CD4-positive, CD25-positive, alpha-beta regulatory T cell (primary cell): ENCODE measurements at regions not wholly inside any gene's neighbourhood (a gene's known extent, or its start where the extent isn't known, plus 50 kb on each side); places are given as distances from the start of the nearest gene placed in this dataset.
A peak's percentile ranks its signal among the peaks of the same experiment; 100 is the strongest.

Experiments used
- ATAC-seq, 2 donors: fragments of 150-1000 bp; cut with Tn5 transposase; one replicate each; pipeline ENCODE4 v1.10.0; 2021; ENCODE audit warnings: low read depth in 2 of 2, moderate number of reproducible peaks in 2 of 2, moderate library complexity in 1 of 2
- DNase-seq, 3 donors: peaks; one replicate each; pipeline versions ENCODE4 v3.0.0 to v3.0.0-alpha.2; 2012 to 2022; ENCODE audit warnings: mixed read lengths in 1 of 3
- H3K27ac ChIP-seq: one replicate; pipeline ENCODE4 v1.7.0; 2013; ENCODE audit warnings: mild to moderate bottlenecking, low read length; ENCODE audit not compliant: insufficient read depth, poor library complexity, severe bottlenecking
- H3K27me3 ChIP-seq: one replicate; pipeline ENCODE4 v1.7.0; 2013; ENCODE audit warnings: low read length; ENCODE audit not compliant: control insufficient read depth, insufficient read depth
- H3K36me3 ChIP-seq: one replicate; pipeline ENCODE4 v1.7.0; 2013; ENCODE audit warnings: mild to moderate bottlenecking, low read length, moderate library complexity; ENCODE audit not compliant: control insufficient read depth, insufficient read depth
- H3K4me1 ChIP-seq: 2 replicates; pipeline ENCODE4 v1.7.0; 2013; ENCODE audit warnings: mild to moderate bottlenecking, low read length; ENCODE audit not compliant: insufficient read depth, control insufficient read depth, poor library complexity, severe bottlenecking
- H3K4me3 ChIP-seq: one replicate; pipeline ENCODE4 v1.7.0; 2013; ENCODE audit warnings: low read depth, mild to moderate bottlenecking, low read length, moderate library complexity
- H3K9me3 ChIP-seq, 2 experiments: 1 replicate in 1 of 2; 2 replicates in 1 of 2; pipeline ENCODE4 v1.7.0; 2013; ENCODE audit warnings: low read length in 2 of 2, mild to moderate bottlenecking in 1 of 2, moderate library complexity in 1 of 2; ENCODE audit not compliant: control insufficient read depth in 2 of 2
- H3K27ac Mint-ChIP-seq, 3 donors: one replicate each; pipeline ENCODE4 v1.8.0; 2020 to 2022; ENCODE audit warnings: mild to moderate bottlenecking in 3 of 3, mixed read lengths in 3 of 3, moderate library complexity in 2 of 3
- H3K27me3 Mint-ChIP-seq: one replicate; pipeline ENCODE4 v1.8.0; 2022; ENCODE audit warnings: mild to moderate bottlenecking, mixed read lengths
- H3K36me3 Mint-ChIP-seq: one replicate; pipeline ENCODE4 v1.8.0; 2020; ENCODE audit warnings: mixed read lengths
- H3K4me1 Mint-ChIP-seq, 4 donors: one replicate each; pipeline ENCODE4 v1.8.0; 2020 to 2022; ENCODE audit warnings: mixed read lengths in 4 of 4, mild to moderate bottlenecking in 1 of 4
- H3K4me3 Mint-ChIP-seq, 4 donors: one replicate each; pipeline ENCODE4 v1.8.0; 2020 to 2022; ENCODE audit warnings: mild to moderate bottlenecking in 4 of 4, mixed read lengths in 4 of 4, moderate library complexity in 3 of 4
- H3K9me3 Mint-ChIP-seq, 7 donors: one replicate each; pipeline ENCODE4 v1.8.0; 2020 to 2022; ENCODE audit warnings: mixed read lengths in 7 of 7, mild to moderate bottlenecking in 3 of 7, moderate library complexity in 2 of 7

GRCh38 chr20:22502731-22503191, 81.6 kb downstream of the FOXA2 start:
- no peak for ATAC-seq
- no peak for DNase-seq
- H3K27ac Mint-ChIP-seq, result no peak overlapping the region
- Histone ChIP-seq H3K27me3 (no peaks in the 10 kb centered on the region), H3K9me3 (no peaks in the 10 kb centered on the region), H3K36me3 (no peaks in the 10 kb centered on the region), H3K4me3 (no peak overlapping the region), H3K4me1 (no peaks in the 10 kb centered on the region), H3K27ac (no peak overlapping the region)
- H3K27me3 Mint-ChIP-seq, result no peaks in the 10 kb centered on the region
- H3K4me3 Mint-ChIP-seq, result no peak overlapping the region
- no peaks in the 10 kb centered on the region for H3K4me1 Mint-ChIP-seq
- H3K9me3 Mint-ChIP-seq, result peaks cover 0 to 5% (median 0%) of the 10 kb centered on the region in 7 donors
- H3K36me3 Mint-ChIP-seq, result no peaks in the 10 kb centered on the region

DNA sequence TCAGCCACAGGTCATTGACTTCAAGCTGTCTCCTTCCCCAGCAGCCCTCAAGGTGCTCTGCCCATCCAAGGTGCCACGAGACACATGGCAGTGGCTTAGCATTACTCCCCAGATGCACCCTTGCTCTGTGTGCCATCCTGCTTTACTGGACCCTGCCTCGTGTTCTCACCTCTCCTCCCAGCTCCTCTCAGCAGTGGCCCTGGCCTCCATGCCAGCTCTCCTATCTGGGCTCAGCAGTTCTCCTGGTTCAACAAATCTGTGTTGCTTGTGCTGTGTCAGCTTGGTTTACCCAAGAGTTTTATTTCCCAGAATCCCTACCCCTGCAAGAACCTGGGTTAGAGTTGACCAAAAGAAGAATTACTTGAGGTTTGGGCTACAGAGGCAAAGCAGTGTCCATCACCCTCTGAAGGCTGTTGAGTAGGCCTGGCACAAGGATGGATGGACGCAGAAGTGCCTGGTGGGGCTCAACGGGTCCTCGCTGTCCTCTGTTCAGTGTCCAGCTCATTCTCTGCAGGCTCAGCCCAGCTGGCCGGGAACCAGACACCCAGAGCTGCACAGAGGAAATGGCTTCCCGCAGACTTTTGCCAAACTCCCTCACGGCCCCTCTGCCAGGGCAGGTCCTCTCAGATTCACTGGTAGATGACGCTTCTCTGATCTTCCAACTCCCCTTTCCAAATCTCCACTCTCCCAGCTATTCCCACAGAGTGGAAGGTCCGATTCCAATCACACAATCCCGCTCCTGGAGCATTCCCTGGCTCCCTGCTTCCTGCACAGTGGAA, 82.6 kb downstream of the FOXA2 start:
- Mint-ChIP-seq H3K36me3 (no peaks in the 10 kb centered on the region), H3K27me3 (no peaks in the 10 kb centered on the region), H3K9me3 (peaks cover 0 to 7% (median 0%) of the 10 kb centered on the region in 7 donors), H3K4me3 (no peak overlapping the region), H3K4me1 (no peaks in the 10 kb centered on the region), H3K27ac (peak overlapping the region in 1 of 3 donors; percentile 25)
- Histone ChIP-seq H3K4me3 (no peak overlapping the region), H3K9me3 (no peaks in the 10 kb centered on the region), H3K27me3 (no peaks in the 10 kb centered on the region), H3K36me3 (no peaks in the 10 kb centered on the region), H3K4me1 (no peaks in the 10 kb centered on the region), H3K27ac (no peak overlapping the region)
- ATAC-seq (no peak), DNase-seq (no peak)

GRCh38 chr20:22501034-22501433, 83.3 kb downstream of the FOXA2 start:
- Mint-ChIP-seq H3K4me1 (no peaks in the 10 kb centered on the region), H3K4me3 (no peak overlapping the region), H3K36me3 (no peaks in the 10 kb centered on the region), H3K27me3 (no peaks in the 10 kb centered on the region), H3K27ac (no peak overlapping the region), H3K9me3 (peaks cover 0 to 10% (median 0%) of the 10 kb centered on the region in 7 donors)
- ATAC-seq (no peak), DNase-seq (no peak)
- H3K4me1 ChIP-seq, result no peaks in the 10 kb centered on the region
- H3K27ac ChIP-seq, result no peak overlapping the region
- no peak overlapping the region for H3K4me3 ChIP-seq
- no peaks in the 10 kb centered on the region for H3K36me3 ChIP-seq
- no peaks in the 10 kb centered on the region for H3K9me3 ChIP-seq
- H3K27me3 ChIP-seq, result no peaks in the 10 kb centered on the region

GRCh38 chr20:22499515-22500166, 84.7 kb downstream of the FOXA2 start:
- Mint-ChIP-seq H3K4me1 (no peaks in the 10 kb centered on the region), H3K36me3 (no peaks in the 10 kb centered on the region), H3K27me3 (no peaks in the 10 kb centered on the region), H3K4me3 (no peak overlapping the region), H3K27ac (no peak overlapping the region), H3K9me3 (peaks cover 0 to 10% (median 0%) of the 10 kb centered on the region in 7 donors)
- Histone ChIP-seq H3K9me3 (no peaks in the 10 kb centered on the region), H3K27ac (no peak overlapping the region), H3K4me3 (no peak overlapping the region), H3K36me3 (no peaks in the 10 kb centered on the region), H3K4me1 (no peaks in the 10 kb centered on the region), H3K27me3 (no peaks in the 10 kb centered on the region)
- no peak for ATAC-seq
- no peak for DNase-seq

DNA sequence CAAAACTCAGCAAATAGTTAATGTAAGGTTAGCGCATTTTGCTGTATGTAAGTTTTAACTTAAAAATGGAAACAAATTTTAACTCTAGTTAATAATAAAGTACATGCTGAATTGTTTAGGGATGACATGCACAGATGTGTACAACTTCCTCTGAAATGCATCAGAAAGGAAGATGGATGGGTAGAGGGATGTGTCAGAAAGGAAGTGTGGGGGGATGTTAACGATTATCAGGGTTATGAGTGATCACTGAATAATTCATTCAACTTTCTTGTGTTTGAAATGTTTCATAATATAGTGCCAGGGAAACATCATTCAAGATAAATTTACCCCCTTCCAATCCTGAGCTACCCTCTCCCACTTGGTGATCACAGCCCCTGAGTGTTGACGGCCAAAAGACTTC, 87.6 kb downstream of the FOXA2 start:
- H3K4me3 ChIP-seq, result no peak overlapping the region

GRCh38 chr20:22495789-22496188, 88.6 kb downstream of the FOXA2 start:
- H3K36me3 ChIP-seq, result no peaks in the 10 kb centered on the region
- DNase-seq, result no peak
- no peak overlapping the region for H3K4me3 ChIP-seq
- H3K27me3 Mint-ChIP-seq, result no peaks in the 10 kb centered on the region
- no peak overlapping the region for H3K27ac Mint-ChIP-seq
- no peaks in the 10 kb centered on the region for H3K36me3 Mint-ChIP-seq
- H3K4me1 ChIP-seq, result no peaks in the 10 kb centered on the region
- no peaks in the 10 kb centered on the region for H3K9me3 ChIP-seq
- no peaks in the 10 kb centered on the region for H3K4me1 Mint-ChIP-seq
- no peaks in the 10 kb centered on the region for H3K27me3 ChIP-seq
- H3K27ac ChIP-seq, result no peak overlapping the region
- peaks cover 0 to 5% (median 0%) of the 10 kb centered on the region in 7 donors for H3K9me3 Mint-ChIP-seq
- no peak for ATAC-seq
- no peak overlapping the region for H3K4me3 Mint-ChIP-seq

More for the DNA sequence above, 87.6 kb downstream of the FOXA2 start:
- H3K9me3 ChIP-seq, result no peaks in the 10 kb centered on the region
- Mint-ChIP-seq H3K4me1 (no peaks in the 10 kb centered on the region), H3K36me3 (no peaks in the 10 kb centered on the region), H3K4me3 (no peak overlapping the region), H3K27ac (no peak overlapping the region), H3K27me3 (no peaks in the 10 kb centered on the region), H3K9me3 (peaks cover 0 to 5% (median 0%) of the 10 kb centered on the region in 7 donors)
- H3K36me3 ChIP-seq, result no peaks in the 10 kb centered on the region
- no peaks in the 10 kb centered on the region for H3K27me3 ChIP-seq
- DNase-seq, result no peak
- no peak for ATAC-seq
- no peak overlapping the region for H3K27ac ChIP-seq
- no peaks in the 10 kb centered on the region for H3K4me1 ChIP-seq

DNA sequence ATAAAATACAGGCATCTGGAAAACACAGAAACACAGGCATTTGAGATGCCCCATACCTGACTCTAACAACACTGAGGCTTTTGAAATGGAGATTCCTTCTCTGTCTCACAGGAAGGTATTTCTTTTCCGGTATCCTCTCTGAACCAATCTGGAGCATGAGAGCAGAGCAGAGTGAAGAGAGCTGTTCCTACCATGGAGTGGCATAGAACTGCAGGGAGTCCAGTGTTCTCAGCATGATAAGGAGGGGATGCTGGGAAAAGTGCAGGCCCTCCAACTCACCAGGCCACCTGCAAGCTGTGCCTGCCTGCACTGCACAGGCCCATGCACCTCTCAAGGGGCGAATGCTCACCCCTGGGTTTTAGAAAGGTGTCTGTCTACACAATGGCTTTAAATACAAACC, 89.2 kb downstream of the FOXA2 start:
- ATAC-seq (no peak), DNase-seq (no peak)
- Mint-ChIP-seq H3K36me3 (no peaks in the 10 kb centered on the region), H3K27ac (no peak overlapping the region), H3K9me3 (peaks cover 0 to 5% (median 0%) of the 10 kb centered on the region in 7 donors), H3K27me3 (no peaks in the 10 kb centered on the region), H3K4me1 (no peaks in the 10 kb centered on the region), H3K4me3 (no peak overlapping the region)
- no peak overlapping the region for H3K4me3 ChIP-seq
- no peaks in the 10 kb centered on the region for H3K9me3 ChIP-seq
- no peaks in the 10 kb centered on the region for H3K36me3 ChIP-seq
- no peaks in the 10 kb centered on the region for H3K27me3 ChIP-seq
- H3K27ac ChIP-seq, result no peak overlapping the region
- no peaks in the 10 kb centered on the region for H3K4me1 ChIP-seq

- no peaks in the 10 kb centered on the region for H3K4me1 ChIP-seq
- H3K4me3 ChIP-seq, result no peak overlapping the region
- no peaks in the 10 kb centered on the region for H3K27me3 Mint-ChIP-seq
- H3K9me3 Mint-ChIP-seq, result peaks cover 0 to 6% (median 2%) of the 10 kb centered on the region in 7 donors
- H3K36me3 ChIP-seq, result no peaks in the 10 kb centered on the region
- no peak for ATAC-seq
- H3K9me3 ChIP-seq, result no peaks in the 10 kb centered on the region
- H3K4me3 Mint-ChIP-seq, result no peak overlapping the region
- H3K4me1 Mint-ChIP-seq, result no peaks in the 10 kb centered on the region
- H3K27ac Mint-ChIP-seq, result no peak overlapping the region
- no peaks in the 10 kb centered on the region for H3K27me3 ChIP-seq
- DNase-seq, result no peak
- no peak overlapping the region for H3K27ac ChIP-seq
- no peaks in the 10 kb centered on the region for H3K36me3 Mint-ChIP-seq
These were observed 91.9 kb downstream of the FOXA2 start for GRCh38 chr20:22492497-22492896.
